ENCODE measurements at regions not wholly inside any gene's neighbourhood (a gene's known extent, or its start where the extent isn't known, plus 50 kb on each side); places are given as distances from the start of the nearest gene placed in this dataset.

DNA sequence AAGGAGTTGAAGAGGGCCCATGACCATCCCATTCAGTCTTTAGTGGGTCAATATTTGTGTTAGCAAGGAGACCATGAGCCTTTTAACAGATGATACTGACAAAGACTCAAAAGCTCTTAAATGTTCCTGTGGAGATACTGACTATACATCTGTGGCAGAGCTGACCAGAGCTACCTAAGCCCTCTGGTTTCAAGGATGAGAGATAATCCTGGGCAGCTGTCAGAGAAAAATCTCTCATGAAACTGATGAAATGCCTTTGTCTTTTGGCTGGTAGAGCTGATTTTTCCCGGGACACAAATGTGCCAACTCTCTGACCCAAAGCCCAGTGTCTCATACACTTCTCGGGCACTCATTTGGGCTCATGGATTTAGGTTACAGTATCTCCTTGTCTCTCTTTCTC is 100.9 kb downstream of the XCL2 start:
- Histone ChIP-seq H3K14ac (replicated peaks; ENCODE audit: low read depth, low read length) (no peak overlapping the region), H4K91ac (ENCODE audit: insufficient read depth, low read depth, low read length) (no peak overlapping the region), H2BK120ac (ENCODE audit: low read depth, low read length) (no peak overlapping the region), H3K27ac (ENCODE audit: insufficient read depth, low read length) (no peak overlapping the region), H4K8ac (ENCODE audit: low read depth in 2 of 2, low read length in 2 of 2) (no peak overlapping the region), H3K4me1 (ENCODE audit: control insufficient read depth, insufficient read depth, low read length) (no peaks in the 10 kb centered on the region), H4K5ac (ENCODE audit: low read depth, low read length) (no peak overlapping the region), H3K4ac (ENCODE audit: low read depth, low read length) (no peak overlapping the region), H3K9me1 (ENCODE audit: insufficient read depth, low read length) (no peaks in the 10 kb centered on the region), H3K36me3 (ENCODE audit: control insufficient read depth, insufficient read depth, low read length) (no peaks in the 10 kb centered on the region), H3K18ac (ENCODE audit: low read depth, low read length) (no peak overlapping the region), H2AK9ac (replicated peaks; ENCODE audit: low read depth, low read length, poor library complexity) (no peak overlapping the region), H2BK20ac (ENCODE audit: low read depth, low read length) (no peak overlapping the region), H2AFZ (replicated peaks; ENCODE audit: low read length, poor library complexity) (no peak overlapping the region), H2AK5ac (ENCODE audit: low read depth, low read length) (no peak overlapping the region), H3K56ac (ENCODE audit: extremely low read depth, insufficient read depth, low read length) (no peak overlapping the region), H3K23ac (ENCODE audit: low read depth, low read length) (no peak overlapping the region), H2BK5ac (ENCODE audit: low read depth, low read length, poor library complexity, severe bottlenecking) (no peak overlapping the region), H3K27me3 (ENCODE audit: control insufficient read depth, insufficient read depth, low read length) (peaks cover 2% of the 10 kb centered on the region; the same call in 1 of the 2 replicates), H4K20me1 (ENCODE audit: insufficient read depth, low read length) (no peaks in the 10 kb centered on the region), H3K9ac (ENCODE audit: low read depth, low read length) (no peak overlapping the region), H3K9me3 (ENCODE audit: control insufficient read depth, insufficient read depth, low read length) (no peaks in the 10 kb centered on the region), H3K4me3 (ENCODE audit: insufficient read depth, low read depth, low read length) (no peak overlapping the region), H3K79me1 (ENCODE audit: low read depth in 1 of 2, low read length in 2 of 2) (no peaks in the 10 kb centered on the region), H3K4me2 (ENCODE audit: low read depth, low read length) (no peak overlapping the region), H2BK15ac (ENCODE audit: low read depth, low read length) (no peak overlapping the region)
- ATAC-seq (ENCODE audit: low read depth): no peak
- in situ Hi-C loops (cut with MboI; ENCODE audit: low sequenced_read_pairs) (loop anchor here (5.0 kb wide), 1 partner anchor 129 kb away; no protein-coding TSS in a partner anchor), dilution Hi-C loops (cut with HindIII; ENCODE audit: low sequenced_read_pairs, unreplicated experiment) (no loop called here), intact Hi-C loops (cut with micrococcal nuclease) (no loop called here)
- no peak for TF ChIP-seq CEBPB (IDR thresholded peaks at IDR 0.05; ENCODE audit: low read depth, low read length)
- TF ChIP-seq NFE2L2 (IDR thresholded peaks at IDR 0.05; ENCODE audit: low read depth, low read length): no peak
- TF ChIP-seq, protein P1, sequence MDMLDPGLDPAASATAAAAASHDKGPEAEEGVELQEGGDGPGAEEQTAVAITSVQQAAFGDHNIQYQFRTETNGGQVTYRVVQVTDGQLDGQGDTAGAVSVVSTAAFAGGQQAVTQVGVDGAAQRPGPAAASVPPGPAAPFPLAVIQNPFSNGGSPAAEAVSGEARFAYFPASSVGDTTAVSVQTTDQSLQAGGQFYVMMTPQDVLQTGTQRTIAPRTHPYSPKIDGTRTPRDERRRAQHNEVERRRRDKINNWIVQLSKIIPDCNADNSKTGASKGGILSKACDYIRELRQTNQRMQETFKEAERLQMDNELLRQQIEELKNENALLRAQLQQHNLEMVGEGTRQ (IDR thresholded peaks at IDR 0.05; ENCODE audit: low read depth, low read length): no peak
- no peak for TF ChIP-seq RCOR1 (IDR thresholded peaks at IDR 0.05; ENCODE audit: insufficient replicate concordance, low read length)
- TF ChIP-seq, protein P2, sequence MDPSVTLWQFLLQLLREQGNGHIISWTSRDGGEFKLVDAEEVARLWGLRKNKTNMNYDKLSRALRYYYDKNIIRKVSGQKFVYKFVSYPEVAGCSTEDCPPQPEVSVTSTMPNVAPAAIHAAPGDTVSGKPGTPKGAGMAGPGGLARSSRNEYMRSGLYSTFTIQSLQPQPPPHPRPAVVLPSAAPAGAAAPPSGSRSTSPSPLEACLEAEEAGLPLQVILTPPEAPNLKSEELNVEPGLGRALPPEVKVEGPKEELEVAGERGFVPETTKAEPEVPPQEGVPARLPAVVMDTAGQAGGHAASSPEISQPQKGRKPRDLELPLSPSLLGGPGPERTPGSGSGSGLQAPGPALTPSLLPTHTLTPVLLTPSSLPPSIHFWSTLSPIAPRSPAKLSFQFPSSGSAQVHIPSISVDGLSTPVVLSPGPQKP (IDR thresholded peaks at IDR 0.05; ENCODE audit: borderline replicate concordance, low read depth, low read length): no peak
- no peak for TF ChIP-seq MAZ (IDR thresholded peaks at IDR 0.05; ENCODE audit: borderline replicate concordance, low read depth, low read length)
- TF ChIP-seq FOS (IDR thresholded peaks at IDR 0.05; ENCODE audit: low read depth, low read length): no peak
- TF ChIP-seq SMC3 (IDR thresholded peaks at IDR 0.05; ENCODE audit: low read depth, low read length): no peak
- no peak for TF ChIP-seq RFX5 (IDR thresholded peaks at IDR 0.05; ENCODE audit: low read depth, low read length)
- no peak for TF ChIP-seq BHLHE40 (IDR thresholded peaks at IDR 0.05; ENCODE audit: low read depth, low read length)
- no peak for TF ChIP-seq POLR2A (IDR thresholded peaks at IDR 0.05; ENCODE audit: low read depth, low read length)
- TF ChIP-seq MAFK (IDR thresholded peaks at IDR 0.05; ENCODE audit: low read depth, low read length): no peak
- TF ChIP-seq MXI1 (IDR thresholded peaks at IDR 0.05; ENCODE audit: borderline replicate concordance, low read depth, low read length): no peak
- TF ChIP-seq, protein P3, sequence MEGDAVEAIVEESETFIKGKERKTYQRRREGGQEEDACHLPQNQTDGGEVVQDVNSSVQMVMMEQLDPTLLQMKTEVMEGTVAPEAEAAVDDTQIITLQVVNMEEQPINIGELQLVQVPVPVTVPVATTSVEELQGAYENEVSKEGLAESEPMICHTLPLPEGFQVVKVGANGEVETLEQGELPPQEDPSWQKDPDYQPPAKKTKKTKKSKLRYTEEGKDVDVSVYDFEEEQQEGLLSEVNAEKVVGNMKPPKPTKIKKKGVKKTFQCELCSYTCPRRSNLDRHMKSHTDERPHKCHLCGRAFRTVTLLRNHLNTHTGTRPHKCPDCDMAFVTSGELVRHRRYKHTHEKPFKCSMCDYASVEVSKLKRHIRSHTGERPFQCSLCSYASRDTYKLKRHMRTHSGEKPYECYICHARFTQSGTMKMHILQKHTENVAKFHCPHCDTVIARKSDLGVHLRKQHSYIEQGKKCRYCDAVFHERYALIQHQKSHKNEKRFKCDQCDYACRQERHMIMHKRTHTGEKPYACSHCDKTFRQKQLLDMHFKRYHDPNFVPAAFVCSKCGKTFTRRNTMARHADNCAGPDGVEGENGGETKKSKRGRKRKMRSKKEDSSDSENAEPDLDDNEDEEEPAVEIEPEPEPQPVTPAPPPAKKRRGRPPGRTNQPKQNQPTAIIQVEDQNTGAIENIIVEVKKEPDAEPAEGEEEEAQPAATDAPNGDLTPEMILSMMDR (conservative IDR thresholded peaks at IDR 0.05; ENCODE audit: low read depth, low read length): no peak
- no peak for TF ChIP-seq CHD1 (IDR thresholded peaks at IDR 0.05; ENCODE audit: low read depth, low read length)
- no peak for TF ChIP-seq RAD21 (IDR thresholded peaks at IDR 0.05; ENCODE audit: low read length)
- ChIA-PET POLR2A (ENCODE audit: unreplicated experiment) (no interaction called here), CTCF (interaction anchor here (0.8 kb wide), 1 partner anchor 64 kb away, joined by 3 read pairs; no protein-coding TSS in a partner anchor)
- DNase-seq: no peak
- no TSS peak for BruUV-seq (replicated peaks)
- WGBS, 2 experiments (ENCODE audit: extremely low coverage in 2 of 2, insufficient read length in 1 of 2): no CpG with 5 or more reads among the region's 2 CpGs
